ENCODE measurements at regions not wholly inside any gene's neighbourhood (a gene's known extent, or its start where the extent isn't known, plus 50 kb on each side); places are given as distances from the start of the nearest gene placed in this dataset.
"Not testable (repeated sequence)": the region's sequence is repeated elsewhere in the genome, so short reads cannot be mapped to it uniquely, and the experiment has no call there.

DNA sequence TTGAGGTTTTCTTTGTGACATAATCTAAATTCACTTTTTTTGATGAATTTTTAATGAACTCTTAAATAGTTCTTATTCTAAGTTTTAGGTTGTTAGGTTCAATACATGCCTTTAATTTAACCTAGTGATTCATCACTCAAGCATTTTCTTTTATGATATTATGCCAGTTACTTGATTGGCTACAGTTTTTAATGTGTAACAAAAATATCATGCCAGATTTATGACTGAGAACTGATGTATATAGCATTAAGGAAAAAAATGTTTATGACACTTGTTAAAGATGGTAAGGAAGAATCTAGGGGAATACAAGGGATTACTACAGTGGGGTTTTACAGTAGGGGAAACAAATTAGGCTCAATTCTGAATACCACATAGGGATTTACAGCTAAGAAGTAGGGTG, 103.1 kb downstream of the VGLL3 start:
- no peak for DNase-seq (ENCODE audit: low spot score)

DNA sequence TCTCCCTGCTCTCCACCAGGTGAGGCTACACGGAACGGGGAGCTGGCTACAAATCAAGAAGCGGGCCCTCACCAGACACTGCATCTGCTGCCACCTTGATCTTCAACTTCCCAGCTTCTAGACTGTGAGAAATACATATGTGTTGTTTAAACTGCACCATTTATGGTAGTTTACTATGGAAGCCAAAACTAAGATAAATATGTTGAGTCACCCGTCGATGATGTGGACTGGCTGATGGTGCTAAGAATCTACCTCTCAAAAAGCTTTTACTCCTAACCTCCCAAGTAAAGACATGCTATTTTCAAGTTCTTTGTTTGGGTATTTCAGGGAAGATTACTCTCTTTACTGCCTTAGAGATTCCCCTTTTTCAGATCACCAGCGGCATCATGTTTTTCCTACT, 110.9 kb downstream of the VGLL3 start:
- DNase-seq (ENCODE audit: low spot score), result no peak

DNA sequence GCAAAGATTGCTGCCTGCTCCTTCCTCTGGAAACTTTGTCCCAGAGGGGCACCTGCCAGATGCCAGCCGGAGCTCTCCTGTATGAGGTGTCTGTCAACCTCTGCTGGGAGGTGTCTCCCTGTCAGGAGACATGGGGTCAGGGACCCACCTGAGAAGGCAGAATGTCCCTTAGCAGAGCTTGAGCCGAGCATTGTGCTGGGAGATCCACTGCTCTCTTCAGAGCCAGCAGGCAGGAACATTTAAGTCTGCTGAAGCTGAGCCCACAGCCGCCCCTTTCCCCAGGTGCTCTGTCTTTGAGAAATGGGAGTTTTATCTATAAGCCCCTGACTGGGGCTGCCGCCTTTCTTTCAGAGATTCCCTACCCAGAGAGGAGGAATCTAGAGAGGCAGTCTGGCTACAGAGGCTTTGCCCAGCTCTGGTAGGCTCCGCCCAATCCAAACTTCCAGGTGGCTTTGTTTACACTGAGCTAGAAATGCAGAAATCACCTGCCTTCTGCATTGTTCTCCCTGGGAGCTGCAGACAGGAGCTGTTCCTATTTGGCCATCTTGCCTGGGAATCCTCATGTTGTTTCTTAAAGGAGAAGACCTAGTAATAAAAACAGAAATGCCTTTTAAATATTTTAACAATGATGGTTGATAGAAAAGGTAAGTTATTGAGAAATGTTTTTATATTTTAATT, 114.3 kb downstream of the VGLL3 start:
- not testable (repeated sequence) for DNase-seq (ENCODE audit: low spot score)

DNA sequence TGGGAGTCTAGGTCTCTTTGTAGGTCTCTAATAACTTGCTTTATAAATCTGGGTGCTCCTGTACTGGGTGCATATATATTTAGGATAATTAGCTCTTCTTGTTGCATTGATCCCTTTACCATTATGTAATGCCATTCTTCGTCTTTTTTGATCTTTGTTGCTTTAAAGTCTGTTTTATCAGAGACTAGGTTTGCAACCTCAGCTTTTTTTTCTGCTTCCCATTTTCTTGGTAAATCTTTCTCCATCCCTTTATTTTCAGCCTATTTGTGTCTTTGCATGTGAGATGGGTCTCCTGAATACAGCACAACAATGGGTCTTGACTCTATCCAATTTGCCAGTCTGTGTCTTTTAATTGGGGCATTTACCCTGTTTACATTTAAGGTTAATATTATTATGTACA, 116.2 kb downstream of the VGLL3 start:
- DNase-seq (ENCODE audit: low spot score), result not testable (repeated sequence)

DNA sequence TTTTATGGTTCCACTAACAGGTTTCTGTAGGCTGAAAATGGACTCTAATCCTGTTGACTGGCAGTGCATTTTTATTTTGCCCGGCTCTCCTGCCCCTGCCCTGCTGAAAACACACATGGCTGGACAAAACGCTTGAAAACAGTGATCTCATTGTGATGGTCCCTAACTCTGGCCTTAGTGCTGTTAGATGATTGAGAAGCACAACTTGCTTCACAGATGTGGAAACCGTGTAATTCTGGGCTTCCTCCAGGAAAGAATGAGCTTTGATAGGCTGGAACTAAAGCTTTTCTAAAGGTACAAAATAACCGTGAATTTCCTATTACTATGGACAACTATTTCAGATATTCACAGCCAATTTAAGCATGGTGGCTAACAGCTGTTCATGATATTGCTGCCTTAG, 121.4 kb downstream of the VGLL3 start:
- no peak for DNase-seq (ENCODE audit: low spot score)

DNA sequence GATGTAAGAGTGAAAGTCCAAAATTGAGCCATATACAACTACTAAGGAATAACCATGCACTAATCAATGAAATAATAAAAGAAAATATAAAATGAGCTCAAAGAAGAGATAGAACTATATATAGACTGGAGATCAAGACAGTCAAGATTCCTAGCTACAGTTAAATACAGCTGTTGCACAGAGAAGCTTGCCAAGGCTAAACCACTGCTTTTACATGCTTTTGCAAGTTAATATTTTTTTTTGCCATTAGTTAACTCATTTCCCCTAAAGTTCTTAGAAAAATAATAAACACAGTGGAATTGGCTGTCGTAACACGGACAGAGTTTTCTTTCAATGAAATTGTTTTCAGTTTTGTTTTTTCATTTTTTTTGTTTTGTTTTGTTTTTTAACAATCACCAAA, 123.0 kb downstream of the VGLL3 start:
- no peak for DNase-seq (ENCODE audit: low spot score)

DNA sequence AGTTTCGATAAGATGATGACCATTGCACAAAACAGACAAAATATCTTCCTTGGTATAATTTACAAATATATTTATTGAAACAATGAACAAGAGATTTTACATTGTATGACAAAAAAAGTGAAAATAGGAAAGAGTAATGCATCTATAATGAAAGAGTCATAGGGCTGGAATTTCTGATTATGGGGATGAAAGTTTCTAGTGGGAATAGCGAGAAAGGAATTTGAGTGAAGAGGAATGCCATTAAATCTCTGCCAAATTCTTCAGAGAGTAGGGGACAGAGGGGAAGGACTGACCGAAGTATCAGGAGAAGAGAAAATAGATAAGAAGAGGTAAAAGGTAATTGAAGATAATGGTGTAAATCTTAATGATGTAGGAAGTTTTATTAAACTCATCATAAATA, 125.4 kb downstream of the VGLL3 start:
- no peak for DNase-seq (ENCODE audit: low spot score)

DNA sequence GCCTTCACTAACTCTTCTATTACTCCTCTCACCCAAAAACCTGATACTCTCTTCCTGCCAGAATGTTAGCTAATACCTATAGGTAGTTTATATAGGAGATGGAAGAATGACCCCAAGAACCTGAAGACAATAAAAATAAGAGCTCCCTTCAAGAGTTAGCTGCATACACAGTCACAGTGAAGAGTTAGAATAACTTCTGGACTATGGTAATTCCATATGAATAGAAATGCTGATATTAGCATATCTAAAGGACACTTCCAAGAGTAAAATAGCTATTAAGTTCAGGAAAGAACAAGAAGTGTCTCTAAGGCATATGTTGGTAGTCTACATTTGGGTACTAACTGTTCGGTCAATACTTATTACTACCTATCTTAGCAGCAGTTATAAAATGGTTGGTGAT, 134.2 kb downstream of the VGLL3 start:
- no peak for DNase-seq (ENCODE audit: low spot score)

DNA sequence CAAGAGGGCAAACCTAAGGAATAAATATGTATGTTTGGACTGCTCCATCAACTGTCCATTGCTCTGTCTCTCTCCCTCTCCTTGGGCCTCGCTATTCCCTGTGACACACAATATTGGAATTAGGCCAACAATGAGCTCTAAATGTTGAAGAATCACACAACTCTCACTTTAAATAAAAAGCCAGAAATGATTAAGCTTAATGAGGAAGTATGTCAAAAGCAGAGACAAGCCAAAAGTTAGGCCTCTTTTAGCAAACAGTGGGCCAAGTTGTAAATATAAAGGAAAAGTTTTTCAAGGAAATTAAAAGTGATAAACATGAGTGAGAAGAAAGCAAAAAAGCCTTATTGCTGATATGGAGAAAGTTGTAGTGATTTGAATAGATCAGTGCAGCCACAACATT, 141.0 kb downstream of the VGLL3 start:
- no peak for DNase-seq (ENCODE audit: low spot score)

DNA sequence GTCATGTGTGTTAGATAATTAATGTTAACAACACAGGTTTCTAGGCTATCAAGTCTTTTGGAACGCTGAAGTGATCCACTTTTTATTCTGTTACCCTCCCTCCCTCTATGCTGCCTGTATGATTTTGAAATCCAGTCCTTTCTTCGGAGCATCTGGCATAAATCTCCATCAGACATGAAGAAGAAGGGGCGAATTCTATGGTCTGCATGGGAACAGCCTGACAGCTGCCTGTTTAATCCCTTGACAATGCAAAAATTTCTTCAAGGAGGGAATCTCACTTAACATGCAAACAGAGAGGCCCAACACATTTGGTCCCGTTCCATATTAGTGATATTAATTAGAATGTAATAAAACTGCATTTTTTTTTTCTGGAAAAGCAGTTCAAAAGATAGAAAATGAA, 145.2 kb downstream of the VGLL3 start:
- DNase-seq (ENCODE audit: low spot score), result no peak

DNA sequence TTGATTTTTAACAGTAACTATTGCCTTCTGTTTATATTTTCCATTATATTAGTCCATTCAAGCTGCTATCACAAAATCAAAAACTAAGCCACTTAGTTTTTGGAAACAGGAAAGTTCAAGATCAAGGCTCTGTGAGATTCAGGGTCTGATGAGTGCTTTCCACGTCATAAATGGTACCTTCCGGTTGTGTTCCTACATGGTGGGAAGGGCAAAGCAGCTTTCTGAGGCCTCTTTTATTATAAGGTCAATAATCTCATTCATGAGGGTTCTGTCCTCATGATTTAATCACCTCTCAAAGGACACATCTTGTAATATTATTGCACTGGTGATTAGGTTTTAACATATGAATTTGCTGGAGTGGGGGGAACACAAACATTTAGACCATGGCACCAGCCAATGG, 152.0 kb downstream of the VGLL3 start:
- DNase-seq (ENCODE audit: low spot score), result no peak

DNA sequence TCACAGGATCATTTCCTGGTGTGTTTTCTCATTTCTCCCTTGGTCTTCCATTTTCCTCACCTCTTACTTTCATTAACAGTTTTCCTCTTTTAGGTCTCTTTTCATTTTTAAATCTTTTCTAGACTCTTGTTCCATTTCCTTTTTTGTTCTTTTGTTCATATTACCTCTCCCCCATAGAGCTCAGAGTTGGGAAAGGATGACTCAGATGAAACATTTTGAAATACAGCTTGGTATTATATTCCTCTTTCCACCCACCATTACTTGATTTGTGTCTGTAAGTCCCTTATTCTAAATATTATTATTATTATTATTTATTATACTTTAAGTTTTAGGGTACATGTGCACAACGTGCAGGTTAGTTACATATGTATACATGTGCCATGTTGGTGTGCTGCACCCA, 153.1 kb downstream of the VGLL3 start:
- DNase-seq (ENCODE audit: low spot score), result no peak

DNA sequence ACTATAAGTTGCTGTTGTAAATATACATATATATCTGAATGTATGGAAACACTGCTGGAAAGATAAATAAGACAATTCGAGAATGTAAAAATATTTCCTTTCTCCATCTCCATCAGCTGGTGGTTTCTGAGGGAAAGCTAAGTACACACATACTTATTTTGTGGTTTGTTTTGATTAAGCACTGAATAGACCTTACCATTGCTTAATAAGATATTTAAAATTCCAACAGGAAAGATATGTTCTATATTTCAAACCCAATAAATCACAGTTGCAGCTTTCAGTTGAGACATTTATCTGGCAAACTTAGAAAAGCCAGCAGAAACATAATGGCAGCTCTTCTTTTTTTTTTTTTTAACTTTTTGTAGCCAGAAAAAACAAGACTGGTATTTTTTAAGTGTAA, 160.4 kb downstream of the VGLL3 start:
- DNase-seq (ENCODE audit: low spot score), result no peak

DNA sequence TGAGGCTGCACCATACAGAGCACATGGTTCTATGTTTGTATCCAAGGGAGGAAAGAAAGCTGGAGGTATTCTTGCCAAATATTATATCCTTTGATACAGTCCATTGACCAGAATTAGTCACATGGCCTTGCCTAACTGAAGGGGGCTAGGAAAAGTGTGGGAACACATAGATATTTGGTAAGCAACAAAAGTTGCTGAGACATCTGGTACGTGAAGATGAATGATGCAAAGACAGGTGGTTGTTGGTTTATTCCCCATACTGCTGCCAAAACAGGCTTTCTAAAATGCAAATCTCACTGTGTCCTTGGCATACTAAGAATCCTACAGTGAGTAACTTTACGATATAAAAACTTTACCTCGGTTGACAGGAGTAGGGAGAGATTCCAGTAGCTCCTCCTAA, 162.2 kb downstream of the VGLL3 start:
- no peak for DNase-seq (ENCODE audit: low spot score)

DNA sequence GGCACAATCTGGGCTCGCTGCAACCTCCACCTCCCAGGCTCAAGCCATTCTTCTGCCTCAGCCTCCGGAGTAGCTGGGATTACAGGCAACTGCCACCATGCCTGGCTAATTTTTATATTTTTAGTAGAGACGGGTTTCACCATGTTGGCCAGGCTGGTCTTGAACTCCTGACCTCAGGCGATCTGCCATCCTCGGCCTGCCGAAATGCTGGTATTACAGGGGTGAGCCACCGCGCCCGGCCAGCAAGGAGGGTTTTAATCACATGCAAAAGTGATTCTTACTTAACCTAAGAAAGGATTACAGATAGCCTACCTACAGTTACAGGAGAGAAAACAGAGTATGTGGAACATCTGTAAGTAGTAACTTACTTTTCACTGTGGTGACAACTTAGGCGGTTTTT, 163.4 kb downstream of the VGLL3 start:
- DNase-seq (ENCODE audit: low spot score), result not testable (repeated sequence)

DNA sequence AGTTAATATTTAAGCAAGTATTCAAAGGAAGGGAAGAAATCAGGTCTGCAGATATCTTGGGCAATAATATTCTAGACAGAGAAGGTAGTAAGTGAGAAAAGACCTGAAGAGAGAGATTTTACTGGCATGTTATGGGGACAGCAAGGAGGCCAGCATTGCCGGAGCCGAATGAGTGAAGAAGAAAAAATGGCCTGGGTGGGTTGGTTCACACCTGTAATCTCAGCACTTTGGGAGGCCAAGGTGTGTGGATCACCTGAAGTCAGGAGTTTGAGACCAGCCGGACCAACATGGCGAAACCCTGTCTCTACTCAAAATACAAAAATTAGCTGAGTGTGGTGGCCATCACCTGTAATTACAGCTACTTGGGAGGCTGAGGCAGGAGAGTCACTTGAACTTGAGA, 164.7 kb downstream of the VGLL3 start:
- no peak for DNase-seq (ENCODE audit: low spot score)

DNA sequence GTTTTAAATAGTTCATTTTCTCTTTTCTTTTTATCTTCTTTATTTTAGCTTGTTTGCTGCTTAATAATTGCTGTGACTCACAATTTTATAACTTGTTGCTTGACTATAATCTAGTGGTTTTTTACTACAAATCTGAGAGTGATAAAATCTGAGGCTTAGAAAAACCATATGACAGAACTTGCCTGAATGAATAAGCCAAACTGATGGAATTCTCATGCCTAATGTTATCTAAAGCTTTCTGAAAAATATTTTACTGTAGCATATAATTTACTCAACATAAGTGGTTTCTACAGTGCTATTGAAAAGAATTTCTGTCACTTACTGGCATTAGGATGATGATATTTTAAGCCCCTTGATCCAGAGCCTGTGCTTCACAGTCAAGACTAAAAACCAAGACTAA, 175.1 kb downstream of the VGLL3 start:
- DNase-seq (ENCODE audit: low spot score), result no peak

DNA sequence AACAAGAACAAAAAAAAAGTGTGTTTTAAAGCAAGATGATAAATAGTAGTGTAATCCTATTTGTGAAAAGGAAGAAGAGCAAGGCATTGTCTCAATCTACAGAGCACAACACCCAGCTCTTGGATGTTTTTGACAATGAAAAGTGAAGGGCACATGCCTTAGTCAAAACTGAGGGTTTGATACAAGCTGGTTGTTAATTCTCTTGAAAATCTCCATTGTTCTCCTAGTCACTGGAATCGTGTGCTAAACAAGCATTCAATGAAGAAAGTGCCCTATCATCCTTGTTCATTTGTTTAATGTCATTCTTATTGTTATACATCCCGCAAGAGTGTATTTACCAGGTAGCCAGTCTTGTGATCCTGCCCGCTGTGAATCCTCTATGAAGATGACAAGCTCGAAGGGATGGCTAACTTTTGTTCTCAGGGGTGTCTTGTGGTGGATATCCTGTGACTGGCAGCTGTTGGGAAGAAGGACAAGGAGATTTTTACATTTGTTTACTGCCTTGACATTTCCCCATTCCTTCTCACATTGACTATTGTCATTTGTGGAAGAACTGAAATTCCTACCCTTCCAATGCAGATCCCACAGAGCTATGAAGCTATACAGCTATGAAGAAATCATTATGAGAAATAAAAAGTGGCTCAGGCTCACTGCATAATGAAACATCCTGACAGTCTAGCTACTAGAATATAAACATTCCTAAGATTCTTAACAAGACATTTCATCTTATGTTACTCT, 175.9 kb downstream of the VGLL3 start:
- DNase-seq (ENCODE audit: low spot score), result no peak

DNA sequence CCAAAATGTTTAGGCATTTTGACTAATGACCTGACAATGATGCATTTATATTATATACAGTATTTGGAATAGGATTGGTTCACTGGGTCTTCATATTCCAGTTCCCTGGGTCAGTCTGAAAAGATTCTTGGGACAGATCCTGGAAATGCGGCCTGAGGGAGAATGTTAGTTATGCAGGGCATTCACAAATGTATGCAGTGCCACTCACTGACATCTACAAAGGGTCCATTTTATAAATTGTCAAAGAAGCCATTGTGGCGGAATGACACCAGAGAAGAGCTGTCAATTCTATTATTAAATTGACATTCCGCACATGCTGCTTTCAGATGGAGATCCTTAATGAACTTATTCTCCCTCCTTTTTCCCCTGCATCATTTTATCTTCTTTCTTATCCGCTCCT, 176.6 kb downstream of the VGLL3 start:
- no peak for DNase-seq (ENCODE audit: low spot score)

DNA sequence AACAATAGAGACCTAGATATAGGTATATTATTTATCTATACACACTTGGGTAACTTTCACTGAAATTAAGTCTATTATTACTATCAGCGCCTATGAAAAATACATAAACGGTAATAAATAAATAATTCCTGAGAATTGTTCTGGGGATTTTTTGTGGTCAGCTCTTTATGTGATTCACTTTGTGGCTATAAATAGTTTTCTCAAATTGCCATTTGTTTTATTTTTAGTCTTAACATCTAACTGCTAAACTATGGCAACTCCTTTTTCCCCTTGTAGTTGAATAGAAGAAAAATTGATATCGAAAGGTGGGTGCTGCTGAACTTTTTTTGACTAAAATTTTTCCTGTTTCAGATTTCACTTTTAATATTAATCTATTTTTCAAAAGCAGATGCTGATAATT, 189.0 kb downstream of the VGLL3 start:
- no peak for DNase-seq (ENCODE audit: low spot score)

DNA sequence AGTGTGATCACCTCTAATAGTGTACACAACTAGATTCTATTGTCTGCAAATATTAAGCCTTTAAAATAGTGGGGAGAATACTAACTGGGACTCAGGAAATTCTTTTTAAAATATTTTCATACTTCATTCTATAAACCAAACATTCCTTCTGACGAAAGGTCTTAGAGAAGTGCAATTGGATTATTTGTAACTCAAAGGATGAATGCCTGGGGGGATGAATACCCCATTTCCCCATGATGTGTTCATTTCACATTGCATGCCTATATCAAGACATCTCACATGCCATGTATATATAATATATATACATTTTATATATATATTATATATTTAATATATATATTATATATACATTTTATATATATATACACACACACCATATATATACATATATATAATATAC, 189.9 kb downstream of the VGLL3 start:
- DNase-seq (ENCODE audit: low spot score), result no peak

DNA sequence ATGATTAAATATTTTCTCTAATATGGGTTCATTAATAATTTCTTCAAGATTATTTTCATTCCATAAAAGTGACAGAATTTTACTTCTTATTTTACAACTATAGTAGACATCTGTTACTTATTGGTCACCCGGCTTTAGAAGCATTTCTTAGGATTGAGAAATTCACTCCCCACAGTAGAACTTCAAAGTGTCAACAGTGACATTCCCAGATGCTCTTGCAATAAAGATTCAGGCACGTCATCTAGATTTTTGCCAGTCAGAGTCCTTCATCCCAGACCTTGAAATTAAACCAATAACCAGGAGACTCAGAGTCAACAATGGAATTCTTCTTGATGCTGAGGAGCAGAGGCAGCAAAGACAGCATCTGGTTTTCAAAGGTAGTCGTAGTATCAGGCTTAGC, 190.8 kb downstream of the VGLL3 start:
- DNase-seq (ENCODE audit: low spot score), result no peak

DNA sequence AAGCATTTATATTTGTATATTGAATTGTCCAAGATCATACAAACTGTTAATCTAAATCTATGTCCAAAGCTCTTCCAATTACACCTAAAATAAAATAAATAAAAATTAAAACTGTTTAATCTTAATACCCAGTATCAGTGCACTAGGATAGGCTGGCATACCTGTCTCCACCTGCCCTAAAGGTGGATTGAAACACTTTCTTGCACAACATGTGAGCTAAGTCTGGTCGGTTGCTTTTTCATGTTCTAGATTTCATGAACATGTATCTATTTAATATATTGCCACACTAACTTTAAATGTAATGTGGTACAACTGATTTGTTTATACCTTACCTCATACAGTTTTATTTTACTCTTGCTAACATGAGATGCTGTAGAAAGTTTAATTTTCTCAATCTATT, 193.0 kb downstream of the VGLL3 start:
- no peak for DNase-seq (ENCODE audit: low spot score)
